Choroid plexus epithelial cell (primary cell): ENCODE measurements at regions not wholly inside any gene's neighbourhood (a gene's known extent, or its start where the extent isn't known, plus 50 kb on each side); places are given as distances from the start of the nearest gene placed in this dataset.
"Not testable (repeated sequence)": the region's sequence is repeated elsewhere in the genome, so short reads cannot be mapped to it uniquely, and the experiment has no call there.

Experiments
- DNase-seq: peaks from one replicate; pipeline ENCODE4 v3.0.0-alpha.2; 2010; ENCODE audit warnings: low read depth
- H3K4me3 ChIP-seq: 2 replicates; pipeline ENCODE4 v1.5.1; 2011; ENCODE audit warnings: low read depth, mild to moderate bottlenecking, control low read depth, low read length, moderate library complexity
- TF ChIP-seq, protein P1 (sequence below): conservative IDR thresholded peaks from 2 replicates; pipeline ENCODE4 v1.5.1; 2011; ENCODE audit warnings: low read depth, mild to moderate bottlenecking, control low read depth, inconsistent platforms, low read length, moderate library complexity

DNA sequence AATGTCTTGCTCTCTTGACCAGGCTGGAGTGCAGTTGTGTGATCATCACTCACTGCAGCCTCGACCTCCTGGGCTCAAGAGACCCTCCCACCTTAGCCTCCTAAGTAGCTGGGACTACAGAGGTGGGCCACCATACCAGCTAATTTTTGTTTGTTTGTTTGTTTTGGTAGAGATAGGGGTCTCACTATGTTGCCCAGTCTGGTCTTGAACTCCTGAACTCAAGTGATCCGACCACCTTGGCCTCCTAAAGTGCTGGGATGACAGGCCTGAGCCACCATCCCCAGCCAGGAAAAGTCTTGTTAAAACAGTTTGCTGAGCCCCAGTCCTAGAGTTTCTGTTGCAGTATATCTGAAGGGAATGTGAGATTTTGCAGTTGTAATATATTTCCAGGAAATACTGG is 83.9 kb downstream of the SKIDA1 start:
- TF ChIP-seq, protein P1, sequence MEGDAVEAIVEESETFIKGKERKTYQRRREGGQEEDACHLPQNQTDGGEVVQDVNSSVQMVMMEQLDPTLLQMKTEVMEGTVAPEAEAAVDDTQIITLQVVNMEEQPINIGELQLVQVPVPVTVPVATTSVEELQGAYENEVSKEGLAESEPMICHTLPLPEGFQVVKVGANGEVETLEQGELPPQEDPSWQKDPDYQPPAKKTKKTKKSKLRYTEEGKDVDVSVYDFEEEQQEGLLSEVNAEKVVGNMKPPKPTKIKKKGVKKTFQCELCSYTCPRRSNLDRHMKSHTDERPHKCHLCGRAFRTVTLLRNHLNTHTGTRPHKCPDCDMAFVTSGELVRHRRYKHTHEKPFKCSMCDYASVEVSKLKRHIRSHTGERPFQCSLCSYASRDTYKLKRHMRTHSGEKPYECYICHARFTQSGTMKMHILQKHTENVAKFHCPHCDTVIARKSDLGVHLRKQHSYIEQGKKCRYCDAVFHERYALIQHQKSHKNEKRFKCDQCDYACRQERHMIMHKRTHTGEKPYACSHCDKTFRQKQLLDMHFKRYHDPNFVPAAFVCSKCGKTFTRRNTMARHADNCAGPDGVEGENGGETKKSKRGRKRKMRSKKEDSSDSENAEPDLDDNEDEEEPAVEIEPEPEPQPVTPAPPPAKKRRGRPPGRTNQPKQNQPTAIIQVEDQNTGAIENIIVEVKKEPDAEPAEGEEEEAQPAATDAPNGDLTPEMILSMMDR, result no peak
- no peak overlapping the region for H3K4me3 ChIP-seq
- no peak for DNase-seq

DNA sequence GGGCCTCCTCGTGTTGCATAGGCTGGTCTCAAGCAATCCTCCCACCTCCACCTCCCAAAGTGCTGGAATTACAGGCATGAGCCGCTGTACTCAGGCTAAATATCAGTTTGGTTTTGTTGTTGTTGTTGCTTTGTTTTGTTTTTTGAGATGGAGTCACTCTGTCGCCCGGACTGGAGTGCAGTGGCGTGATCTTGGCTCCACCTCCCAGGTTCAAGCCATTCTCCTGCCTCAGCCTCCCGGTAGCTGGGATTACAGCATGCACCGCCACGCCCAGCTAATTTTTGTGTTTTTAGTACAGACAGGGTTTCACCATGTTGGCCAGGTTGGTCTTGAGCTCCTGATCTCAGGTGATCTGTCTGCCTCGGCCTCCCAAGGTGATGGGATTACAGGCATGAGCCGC is 86.6 kb downstream of the SKIDA1 start:
- DNase-seq, H3K4me3 ChIP-seq: not testable (repeated sequence)

DNA sequence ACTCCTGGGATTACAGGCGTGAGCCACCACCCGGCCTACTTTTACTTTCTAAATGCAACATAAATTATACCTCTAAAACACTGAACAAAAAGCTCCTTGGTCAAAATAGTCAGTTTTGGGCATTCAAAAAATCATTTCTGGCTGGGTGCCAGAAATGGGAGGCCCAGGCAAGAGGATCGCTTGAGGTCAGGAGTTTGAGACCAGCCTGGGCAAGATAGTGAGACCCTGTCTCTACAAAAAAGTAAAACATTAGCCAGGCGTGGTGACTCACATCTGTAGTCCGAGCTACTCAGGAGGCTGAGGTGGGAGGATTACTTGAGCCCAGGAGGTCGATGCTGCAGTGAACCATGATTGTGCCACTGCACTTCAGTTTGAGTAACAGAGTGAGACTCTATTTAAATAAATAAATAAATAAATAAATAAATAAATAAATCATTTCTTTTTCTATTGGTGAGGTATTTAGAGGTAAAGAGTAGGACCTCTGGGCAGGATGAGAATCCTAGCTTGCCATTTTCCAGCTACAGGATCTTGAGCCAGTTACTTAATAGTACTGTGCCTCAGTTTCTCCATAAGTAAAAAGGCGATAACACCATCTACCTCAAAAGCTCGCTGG is 87.6 kb downstream of the SKIDA1 start:
- no peak overlapping the region for H3K4me3 ChIP-seq
- TF ChIP-seq, protein P1, result no peak
- no peak for DNase-seq

DNA sequence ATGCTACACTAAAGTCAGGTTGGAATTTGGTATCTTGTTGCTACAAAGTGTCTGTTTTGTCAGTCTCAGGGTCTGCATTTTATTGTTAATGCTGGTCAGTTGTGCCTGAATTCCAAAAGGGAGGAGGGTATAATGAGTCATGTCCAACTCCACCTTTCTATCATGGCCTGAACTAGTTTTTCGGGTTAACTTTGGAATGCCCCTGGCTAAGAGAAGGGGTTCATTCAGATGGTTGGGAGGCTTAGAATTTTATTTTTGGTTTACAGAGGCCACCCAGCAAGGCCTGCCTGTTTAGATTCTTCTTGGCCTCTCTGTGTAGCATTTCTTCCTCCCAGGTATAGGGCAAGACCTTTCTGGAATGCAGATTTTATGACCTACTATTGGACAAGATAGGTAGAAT is 93.2 kb downstream of the SKIDA1 start:
- H3K4me3 ChIP-seq, result no peak overlapping the region
- TF ChIP-seq, protein P1, result no peak
- DNase-seq, result no peak

DNA sequence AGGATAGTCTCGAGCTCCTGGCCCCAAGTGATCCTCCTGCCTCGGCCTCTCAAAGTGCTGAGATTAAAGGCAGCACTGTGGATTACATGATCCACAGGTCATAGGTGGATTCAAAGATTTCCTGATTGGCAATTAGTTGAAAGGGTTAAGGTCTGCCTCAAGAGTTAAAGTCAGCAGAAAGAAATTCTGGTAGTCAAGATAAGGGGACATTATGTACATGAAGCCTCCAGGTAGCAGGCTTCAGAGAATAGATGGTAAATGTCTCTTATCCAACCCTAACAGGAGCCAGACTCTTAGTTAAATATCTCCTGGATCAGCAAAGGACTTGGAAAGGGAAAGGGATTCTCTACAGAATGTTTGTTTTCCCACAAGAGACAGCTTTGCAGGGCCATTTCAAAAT is 93.7 kb downstream of the SKIDA1 start:
- TF ChIP-seq, protein P1, result no peak
- no peak overlapping the region for H3K4me3 ChIP-seq

DNA sequence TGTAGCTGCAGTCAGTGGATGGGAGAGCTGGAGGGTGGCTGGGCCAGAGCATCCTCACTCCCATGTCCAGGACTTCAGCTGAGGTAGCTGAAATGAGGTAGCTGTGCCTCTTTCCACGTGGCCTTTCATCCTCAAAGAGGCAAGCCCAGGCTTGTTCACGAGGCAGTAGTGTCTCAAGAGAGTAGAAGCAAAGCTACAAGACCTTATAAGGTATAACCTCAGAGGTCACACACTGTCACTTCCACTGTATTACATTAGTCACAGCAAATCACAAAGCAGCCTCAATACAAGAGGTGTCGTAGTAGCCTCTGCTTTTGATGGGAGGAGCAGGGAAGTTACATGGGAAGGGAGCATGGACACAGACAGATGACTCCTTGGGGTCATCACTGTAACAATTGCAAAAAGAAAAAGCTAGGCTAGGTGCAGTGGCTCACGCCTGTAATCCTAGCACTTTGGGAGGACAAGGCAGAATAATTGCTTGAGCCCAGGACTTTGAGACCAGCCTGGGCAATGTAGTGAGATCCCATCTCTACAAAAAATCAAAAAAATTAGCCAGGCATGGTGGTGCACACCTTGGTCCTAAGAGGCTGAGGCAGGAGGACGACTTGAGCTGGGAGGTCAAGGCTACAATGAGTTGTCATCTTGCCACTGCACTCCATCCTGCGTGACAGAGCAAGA is 97.5 kb downstream of the SKIDA1 start:
- H3K4me3 ChIP-seq, result no peak overlapping the region
- DNase-seq, result peak; percentile 35
- TF ChIP-seq, protein P1, result no peak

More for the DNA sequence above, 93.7 kb downstream of the SKIDA1 start:
- DNase-seq, result no peak

DNA sequence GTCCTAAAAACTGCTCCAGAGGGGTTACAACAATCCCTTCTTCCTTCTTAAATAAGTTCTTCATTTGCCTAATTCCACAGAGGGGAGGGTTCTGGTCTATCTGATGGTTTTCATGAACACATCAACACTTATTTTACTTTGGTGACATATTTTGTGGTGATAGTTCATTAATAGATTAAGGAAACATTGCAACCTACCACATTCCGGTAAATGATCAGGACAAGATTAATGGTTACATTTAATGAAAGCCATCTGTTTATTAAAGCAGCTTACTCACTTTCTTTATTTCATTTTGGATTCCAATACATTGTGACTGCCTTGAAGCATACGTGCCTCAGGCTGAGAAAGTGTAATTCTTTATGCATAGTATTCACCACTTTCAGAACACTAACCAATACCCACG is 101.0 kb downstream of the SKIDA1 start:
- TF ChIP-seq, protein P1, result no peak
- DNase-seq, result no peak
- no peak overlapping the region for H3K4me3 ChIP-seq
